ENCODE measurements at regions not wholly inside any gene's neighbourhood (a gene's known extent, or its start where the extent isn't known, plus 50 kb on each side); places are given as distances from the start of the nearest gene placed in this dataset.

DNA sequence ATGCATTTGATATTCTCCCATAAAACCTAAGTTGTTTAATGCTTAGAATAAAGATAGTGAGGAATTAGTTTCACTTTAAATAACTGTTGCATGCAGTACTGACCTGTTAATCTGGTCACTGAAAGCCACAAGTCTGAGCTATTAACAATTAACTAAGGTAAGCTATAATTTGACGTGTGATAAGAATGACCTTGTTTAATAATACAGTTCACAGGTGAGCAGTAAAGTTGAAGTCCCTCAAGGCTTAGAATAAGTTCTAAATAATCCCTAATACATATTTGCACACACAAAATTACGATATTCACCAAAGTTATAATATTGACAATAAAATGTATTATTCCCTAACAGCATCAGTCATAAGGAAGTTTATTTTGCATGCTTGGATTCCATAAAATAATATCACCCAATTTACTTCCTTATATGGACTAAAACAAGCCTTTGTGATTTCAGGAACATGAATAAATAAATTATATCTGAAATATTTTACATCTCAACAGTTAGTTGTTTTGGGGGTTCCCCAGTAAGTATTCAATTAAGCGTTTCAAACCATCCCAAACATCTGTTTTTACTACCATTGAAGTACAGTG lies 70.6 kb upstream of the CHRM3 start:
- no peaks in the 10 kb centered on the region for H3K36me3 ChIP-seq (replicated peaks in 1 of 2; ENCODE audit: control insufficient read depth in 1 of 2, insufficient read depth in 2 of 2, low read length in 2 of 2)
- no peaks in the 10 kb centered on the region for H3K4me1 ChIP-seq (ENCODE audit: insufficient read depth, low read length)
- H2AFZ ChIP-seq (ENCODE audit: low read length) = no peak overlapping the region
- CTCF ChIA-PET (ENCODE audit: low intra/inter-chr PET ratio, low total read pairs) = no interaction called here
- H4K20me1 ChIP-seq (ENCODE audit: insufficient read depth, low read length) = no peaks in the 10 kb centered on the region
- 4% methylated on average over 3 of the region's 3 CpGs for WGBS (ENCODE audit: low lambda C conversion rate)
- intact Hi-C loops (cut with micrococcal nuclease; ENCODE audit: unreplicated experiment) (no loop called here), in situ Hi-C loops (cut with HindIII; ENCODE audit: extremely low pct_ligation_motif_present, low pct_unique_long_range_greater_than_20kb) (no loop called here)
- peaks cover 85% of the 10 kb centered on the region for H3K9me3 ChIP-seq (ENCODE audit: low read length)
- DNase-seq (ENCODE audit: low spot score) (no peak), FAIRE-seq (no peak), ATAC-seq (no peak)
- no TSS peak for BruUV-seq (replicated peaks)
- no peaks in the 10 kb centered on the region for H3K27me3 ChIP-seq (ENCODE audit: control insufficient read depth in 1 of 2, insufficient read depth in 2 of 2, low read length in 2 of 2)
- no peak overlapping the region for H3K4me3 ChIP-seq (replicated peaks in 1 of 3; ENCODE audit: insufficient read depth in 1 of 3, low read depth in 2 of 3, low read length in 3 of 3)
- no peak overlapping the region for H3K9ac ChIP-seq (ENCODE audit: insufficient read depth, low read depth, low read length)
- TF ChIP-seq ZNF792 (CRISPR knock-in tag; IDR thresholded peaks at IDR 0.05) (no peak), GATAD2A (CRISPR knock-in tag; IDR thresholded peaks at IDR 0.05) (no peak), HOXA3 (CRISPR knock-in tag; IDR thresholded peaks at IDR 0.05) (no peak), AGO1 (IDR thresholded peaks at IDR 0.05; ENCODE audit: low read depth, low read length, poor library complexity, severe bottlenecking) (no peak), ZSCAN9 (CRISPR knock-in tag; IDR thresholded peaks at IDR 0.05; ENCODE audit: borderline replicate concordance) (no peak), MAFK (conservative IDR thresholded peaks at IDR 0.05 in 1 of 2, IDR thresholded peaks at IDR 0.05 in 1 of 2; ENCODE audit: low read length in 2 of 2) (no peak)
- H3K79me2 ChIP-seq (ENCODE audit: insufficient read depth, low read length) = no peaks in the 10 kb centered on the region
- no peak overlapping the region for H3K27ac ChIP-seq (ENCODE audit: extremely low read length, insufficient read depth, low read length)
- H3K4me2 ChIP-seq (ENCODE audit: low read depth, low read length) = no peak overlapping the region
- POLR2A ChIA-PET = no interaction called here

DNA sequence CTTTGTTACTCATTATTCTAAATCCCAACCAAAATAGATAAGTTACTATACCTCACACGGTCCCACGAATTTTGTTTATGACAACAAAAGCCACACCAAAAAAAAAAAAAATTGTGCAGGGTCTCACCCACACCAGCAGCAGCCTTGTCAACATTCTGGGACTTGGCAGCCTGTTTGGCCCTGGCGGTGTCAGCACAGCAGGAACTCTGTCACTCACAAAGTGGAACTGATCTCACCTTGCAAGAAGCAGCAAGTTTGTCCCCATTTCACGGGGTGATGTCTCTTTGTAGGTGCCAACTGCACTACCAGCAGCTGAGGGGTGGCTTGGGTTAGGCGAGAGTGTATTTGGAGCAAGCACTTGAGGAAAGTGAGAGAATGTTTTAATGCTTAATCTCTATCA lies 75.0 kb upstream of the CHRM3 start:
- Histone ChIP-seq H3K36me3 (replicated peaks in 1 of 2; ENCODE audit: control insufficient read depth in 1 of 2, insufficient read depth in 2 of 2, low read length in 2 of 2) (no peaks in the 10 kb centered on the region), H2AFZ (ENCODE audit: low read length) (no peak overlapping the region), H4K20me1 (ENCODE audit: insufficient read depth, low read length) (no peaks in the 10 kb centered on the region), H3K9me3 (ENCODE audit: low read length) (peaks cover 80% of the 10 kb centered on the region), H3K9ac (ENCODE audit: insufficient read depth, low read depth, low read length) (no peak overlapping the region), H3K4me1 (ENCODE audit: insufficient read depth, low read length) (no peaks in the 10 kb centered on the region), H3K4me2 (ENCODE audit: low read depth, low read length) (no peak overlapping the region), H3K79me2 (ENCODE audit: insufficient read depth, low read length) (no peaks in the 10 kb centered on the region), H3K27me3 (ENCODE audit: control insufficient read depth in 1 of 2, insufficient read depth in 2 of 2, low read length in 2 of 2) (no peaks in the 10 kb centered on the region), H3K4me3 (replicated peaks in 1 of 3; ENCODE audit: insufficient read depth in 1 of 3, low read depth in 2 of 3, low read length in 3 of 3) (no peak overlapping the region), H3K27ac (ENCODE audit: extremely low read length, insufficient read depth, low read length) (no peak overlapping the region)
- no peak for DNase-seq (ENCODE audit: low spot score)
- no peak for TF ChIP-seq RXRB (CRISPR knock-in tag; IDR thresholded peaks at IDR 0.05; ENCODE audit: borderline replicate concordance)
- TF ChIP-seq ZNF552 (CRISPR knock-in tag; IDR thresholded peaks at IDR 0.05; ENCODE audit: borderline replicate concordance) = no peak
- TF ChIP-seq, protein P1, sequence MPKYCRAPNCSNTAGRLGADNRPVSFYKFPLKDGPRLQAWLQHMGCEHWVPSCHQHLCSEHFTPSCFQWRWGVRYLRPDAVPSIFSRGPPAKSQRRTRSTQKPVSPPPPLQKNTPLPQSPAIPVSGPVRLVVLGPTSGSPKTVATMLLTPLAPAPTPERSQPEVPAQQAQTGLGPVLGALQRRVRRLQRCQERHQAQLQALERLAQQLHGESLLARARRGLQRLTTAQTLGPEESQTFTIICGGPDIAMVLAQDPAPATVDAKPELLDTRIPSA (CRISPR knock-in tag; IDR thresholded peaks at IDR 0.05; ENCODE audit: borderline replicate concordance) = no peak
- TF ChIP-seq, protein P2, sequence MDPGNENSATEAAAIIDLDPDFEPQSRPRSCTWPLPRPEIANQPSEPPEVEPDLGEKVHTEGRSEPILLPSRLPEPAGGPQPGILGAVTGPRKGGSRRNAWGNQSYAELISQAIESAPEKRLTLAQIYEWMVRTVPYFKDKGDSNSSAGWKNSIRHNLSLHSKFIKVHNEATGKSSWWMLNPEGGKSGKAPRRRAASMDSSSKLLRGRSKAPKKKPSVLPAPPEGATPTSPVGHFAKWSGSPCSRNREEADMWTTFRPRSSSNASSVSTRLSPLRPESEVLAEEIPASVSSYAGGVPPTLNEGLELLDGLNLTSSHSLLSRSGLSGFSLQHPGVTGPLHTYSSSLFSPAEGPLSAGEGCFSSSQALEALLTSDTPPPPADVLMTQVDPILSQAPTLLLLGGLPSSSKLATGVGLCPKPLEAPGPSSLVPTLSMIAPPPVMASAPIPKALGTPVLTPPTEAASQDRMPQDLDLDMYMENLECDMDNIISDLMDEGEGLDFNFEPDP (CRISPR knock-in tag; conservative IDR thresholded peaks at IDR 0.05) = no peak
- TF ChIP-seq PHB2 (IDR thresholded peaks at IDR 0.05; ENCODE audit: partially characterized antibody) = no peak
- TF ChIP-seq GZF1 (CRISPR knock-in tag; IDR thresholded peaks at IDR 0.05) = no peak
- no peak for TF ChIP-seq HNF4G (IDR thresholded peaks at IDR 0.05; ENCODE audit: borderline replicate concordance, low read depth, low read length)
- no peak for TF ChIP-seq HNF4G (CRISPR knock-in tag; IDR thresholded peaks at IDR 0.05; ENCODE audit: borderline replicate concordance, low read depth)
- no peak for TF ChIP-seq MAF1 (CRISPR knock-in tag; IDR thresholded peaks at IDR 0.05; ENCODE audit: borderline replicate concordance)
- TF ChIP-seq PHF5A (CRISPR knock-in tag; IDR thresholded peaks at IDR 0.05; ENCODE audit: low read depth, unreplicated experiment) = no peak
- no peak for TF ChIP-seq ZNF331 (CRISPR knock-in tag; IDR thresholded peaks at IDR 0.05)
- TF ChIP-seq ZNF101 (CRISPR knock-in tag; IDR thresholded peaks at IDR 0.05; ENCODE audit: borderline replicate concordance, low read depth) = no peak
- no peak for TF ChIP-seq NFKBIZ (CRISPR knock-in tag; IDR thresholded peaks at IDR 0.05)
- no peak for TF ChIP-seq ISX (CRISPR knock-in tag; conservative IDR thresholded peaks at IDR 0.05)
- intact Hi-C loops (cut with micrococcal nuclease; ENCODE audit: unreplicated experiment) = no loop called here
- no peak for FAIRE-seq
- ATAC-seq = no peak
- in situ Hi-C loops (cut with HindIII; ENCODE audit: extremely low pct_ligation_motif_present, low pct_unique_long_range_greater_than_20kb) = no loop called here
- POLR2A ChIA-PET = no interaction called here
- BruUV-seq (replicated peaks) = no TSS peak
- CTCF ChIA-PET (ENCODE audit: low intra/inter-chr PET ratio, low total read pairs) = no interaction called here
- WGBS (ENCODE audit: low lambda C conversion rate) = 4% methylated on average over 5 of the region's 5 CpGs
